RKO (cell line): ENCODE measurements at regions not wholly inside any gene's neighbourhood (a gene's known extent, or its start where the extent isn't known, plus 50 kb on each side); places are given as distances from the start of the nearest gene placed in this dataset.
"Not testable (repeated sequence)": the region's sequence is repeated elsewhere in the genome, so short reads cannot be mapped to it uniquely, and the experiment has no call there.

Experiments
- DNase-seq: peaks from one replicate; pipeline ENCODE4 v3.0.0-alpha.2; 2016; ENCODE audit warnings: low spot score

DNA sequence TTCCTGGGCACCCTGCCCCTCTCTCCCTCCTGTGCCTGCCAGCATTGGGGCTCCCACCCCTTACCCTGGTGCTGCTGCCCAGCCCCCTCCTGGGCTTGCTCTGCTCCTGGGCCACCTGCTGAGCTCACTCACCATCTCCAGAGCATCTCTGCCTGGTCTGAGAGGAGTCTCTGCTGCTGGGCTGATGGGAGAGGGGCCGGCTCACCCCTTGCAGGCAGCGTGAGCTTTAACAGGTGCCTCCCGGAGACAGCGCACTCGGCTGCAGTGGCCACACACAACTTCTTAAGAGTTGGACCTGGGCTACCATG, 721.7 kb downstream of the MATN1 start:
- no peak for DNase-seq

DNA sequence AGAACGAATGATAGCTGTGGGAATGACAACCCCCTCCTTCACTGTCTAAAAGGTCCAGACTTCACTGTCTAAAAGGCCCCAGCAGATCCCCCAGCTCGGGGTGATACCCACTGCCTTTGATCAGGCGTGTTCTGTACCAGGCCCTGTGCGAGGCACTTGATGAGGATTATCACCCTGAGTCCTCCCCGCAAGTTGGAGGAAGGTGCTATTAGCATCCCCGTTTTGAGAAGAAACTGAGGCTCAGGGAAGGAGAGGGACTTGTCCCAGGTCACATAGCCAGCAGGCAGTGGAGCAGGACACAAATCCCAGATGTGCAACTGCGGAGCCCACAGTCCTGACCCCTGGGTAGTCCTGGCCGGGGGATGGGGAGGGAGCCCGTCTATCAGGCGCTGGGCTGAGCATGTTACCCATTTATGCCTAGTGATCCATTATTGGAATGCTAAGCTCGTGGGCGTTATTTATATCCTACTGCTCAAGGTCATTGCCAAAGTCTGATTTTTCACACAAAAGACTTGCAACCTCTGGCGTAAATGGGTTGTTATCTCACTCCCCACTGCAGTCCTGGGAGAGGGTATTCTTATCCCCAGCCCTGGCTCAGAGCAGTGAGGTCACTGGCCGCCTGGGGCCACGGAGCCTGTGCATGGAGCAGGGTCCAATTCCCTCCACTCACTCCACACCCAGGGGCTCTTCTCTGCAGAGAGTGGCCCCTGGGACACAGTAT, 722.2 kb downstream of the MATN1 start:
- no peak for DNase-seq

DNA sequence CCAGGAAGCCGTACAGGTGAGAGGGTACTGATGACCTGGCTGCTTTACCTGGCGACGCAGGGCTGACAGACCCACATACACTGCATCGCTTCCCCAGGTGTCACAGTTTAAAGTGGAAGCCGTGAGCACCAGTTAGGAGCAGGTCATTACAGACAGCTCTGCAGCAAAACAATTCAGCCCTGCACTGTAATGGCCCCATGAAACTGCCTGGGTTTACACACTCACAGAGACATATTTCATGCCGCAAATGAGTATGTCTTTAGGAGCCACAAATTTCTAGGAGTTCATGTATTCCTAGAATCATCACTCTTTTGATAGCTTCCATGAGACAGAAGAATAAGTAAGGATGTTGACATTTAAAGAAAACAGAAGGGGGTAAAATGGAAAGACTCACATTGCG, 723.1 kb downstream of the MATN1 start:
- DNase-seq: no peak

DNA sequence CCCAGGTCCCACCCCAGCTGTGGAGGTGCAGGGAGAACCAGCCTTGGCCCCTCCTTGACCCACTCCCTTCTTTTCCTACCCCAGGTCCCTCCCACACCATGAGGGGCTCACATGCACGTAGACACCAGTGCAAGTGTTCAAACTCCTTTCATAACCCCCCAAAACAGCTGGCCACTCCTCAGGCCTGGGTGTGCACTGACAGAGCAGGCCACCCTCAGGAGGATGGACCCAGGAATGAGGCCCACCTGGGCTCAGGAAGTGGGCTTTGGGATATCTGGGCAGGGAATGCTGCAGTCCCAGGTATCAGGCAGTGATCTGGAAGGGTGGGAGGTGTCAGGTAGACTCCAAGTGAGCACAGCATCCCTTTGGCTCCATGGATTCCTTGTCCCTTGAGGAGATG, 723.8 kb downstream of the MATN1 start:
- DNase-seq: no peak

DNA sequence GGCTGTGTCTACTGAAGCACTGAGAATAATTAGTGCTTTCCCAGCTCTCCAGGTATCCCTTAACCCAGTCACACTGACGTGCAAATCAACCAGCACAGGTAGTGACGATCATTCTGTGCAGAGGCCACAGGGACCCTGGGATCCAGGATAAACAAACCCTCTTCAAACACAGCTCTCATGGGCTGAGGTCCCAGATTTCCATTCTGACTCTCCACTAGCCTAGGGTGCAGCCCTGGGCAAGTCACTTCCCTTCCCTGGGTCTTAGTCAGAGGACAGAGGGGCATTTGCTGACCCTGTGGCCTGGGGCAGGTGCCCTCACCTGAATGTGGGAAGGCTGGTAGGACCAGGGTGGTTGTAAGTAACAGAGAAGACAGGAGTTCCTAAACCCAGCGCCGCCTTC, 724.7 kb downstream of the MATN1 start:
- no peak for DNase-seq

DNA sequence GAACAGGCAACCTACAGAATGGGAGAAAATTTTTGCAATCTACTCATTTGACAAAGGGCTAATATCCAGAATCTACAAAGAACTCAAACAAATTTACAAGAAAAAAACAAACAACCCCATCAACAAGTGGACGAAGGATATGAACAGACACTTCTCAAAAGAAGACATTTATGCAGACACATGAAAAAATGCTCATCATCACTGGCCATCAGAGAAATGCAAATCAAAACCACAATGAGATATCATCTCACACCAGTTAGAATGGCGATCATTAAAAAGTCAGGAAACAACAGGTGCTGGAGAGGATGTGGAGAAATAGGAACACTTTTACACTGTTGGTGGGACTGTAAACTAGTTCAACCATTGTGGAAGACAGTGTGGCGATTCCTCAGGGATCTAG, 725.6 kb downstream of the MATN1 start:
- not testable (repeated sequence) for DNase-seq

DNA sequence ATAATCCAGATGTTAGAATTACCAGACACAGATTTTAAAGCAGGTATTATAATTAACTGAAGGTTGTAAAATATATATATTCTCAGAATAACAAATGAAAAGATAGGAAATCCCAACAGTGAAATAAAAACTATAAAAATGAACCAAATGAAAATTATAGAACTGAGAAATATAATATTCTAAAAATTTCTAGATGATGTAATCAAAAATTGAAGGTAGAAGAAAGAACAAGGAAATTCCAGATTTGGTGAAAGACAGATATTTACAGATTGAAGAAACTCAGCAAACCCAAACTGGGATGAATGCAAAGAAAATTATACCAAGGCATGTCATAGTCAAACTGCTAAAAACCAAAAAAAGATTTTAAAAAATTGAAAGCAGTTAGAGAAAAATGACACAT, 729.4 kb downstream of the MATN1 start:
- no peak for DNase-seq

DNA sequence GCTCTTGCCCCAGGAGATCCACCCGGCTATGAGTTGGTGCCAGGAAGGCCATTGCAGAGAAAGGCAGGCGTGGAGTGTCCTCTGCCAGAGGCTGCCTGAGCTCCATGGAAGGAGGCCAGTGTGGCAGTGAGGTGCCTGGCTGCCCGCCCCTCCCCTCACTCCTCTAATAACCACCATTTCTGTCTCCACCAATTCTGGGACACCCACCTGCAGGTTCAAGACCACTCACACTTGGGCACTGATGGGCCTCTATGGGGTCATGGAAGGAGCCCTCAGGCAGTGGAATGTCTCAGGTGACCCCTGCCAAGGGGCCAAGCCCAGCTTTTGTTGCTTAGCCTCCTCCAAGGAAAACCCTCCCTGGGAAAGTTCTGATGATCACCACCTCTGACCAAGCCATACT, 731.6 kb downstream of the MATN1 start:
- no peak for DNase-seq

DNA sequence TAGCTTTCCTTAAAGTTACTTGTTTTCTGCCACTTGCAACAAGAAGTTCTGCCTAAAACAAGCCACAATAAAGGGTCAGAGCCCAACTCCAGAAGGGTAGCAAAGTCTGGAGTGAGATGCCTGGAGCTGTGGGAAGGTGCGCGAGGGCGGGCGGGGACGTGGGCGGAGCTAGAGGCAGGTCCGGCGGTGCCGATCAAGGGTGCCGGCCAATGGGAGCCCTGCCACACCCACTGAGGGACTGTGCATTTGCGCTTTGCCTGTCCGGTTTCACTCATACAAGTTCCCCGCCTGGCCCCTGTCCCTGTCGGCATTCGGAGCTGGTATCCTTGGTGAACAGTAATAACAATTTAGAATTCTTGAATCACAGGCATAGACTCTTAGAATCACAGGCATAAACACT, 732.4 kb downstream of the MATN1 start:
- no peak for DNase-seq

DNA sequence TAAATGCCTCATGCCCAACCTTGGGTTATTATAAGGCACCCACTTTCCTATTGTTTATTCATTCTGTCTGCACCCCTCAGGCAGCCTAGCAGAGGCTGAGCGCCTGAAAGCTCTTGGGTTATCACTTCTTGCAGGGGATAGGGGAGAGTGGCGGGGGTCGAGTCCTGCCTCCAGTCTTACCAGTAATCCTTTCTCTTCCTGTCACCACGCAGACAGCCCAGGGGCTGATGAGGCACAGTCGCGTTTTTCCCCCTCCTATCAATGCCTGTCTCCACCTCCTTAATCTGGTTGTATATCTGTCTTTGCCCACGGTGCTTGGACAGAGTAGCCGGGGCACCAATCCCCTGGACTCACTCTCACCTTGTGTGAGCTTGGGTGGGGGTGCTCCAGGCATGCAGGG, 733.1 kb downstream of the MATN1 start:
- no peak for DNase-seq

DNA sequence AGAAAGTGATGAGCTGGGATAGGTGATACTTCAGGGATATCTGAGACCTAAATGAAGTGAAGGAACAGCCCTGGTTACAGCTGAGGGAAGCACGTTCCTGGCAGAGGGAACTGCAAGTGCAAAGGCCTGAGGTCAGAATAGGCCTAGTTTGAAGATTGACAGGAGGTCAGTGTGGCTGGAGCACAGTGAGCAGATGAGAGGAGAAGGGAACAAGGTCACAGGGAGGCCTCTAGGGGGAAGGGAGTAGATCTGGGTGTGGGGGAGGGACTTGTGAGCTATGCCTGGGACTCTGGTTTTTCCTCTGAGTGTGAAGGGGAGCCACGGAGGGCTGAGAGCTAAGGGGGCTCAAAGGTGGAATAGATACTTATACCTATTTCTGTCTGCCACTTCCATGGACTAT, 736.4 kb downstream of the MATN1 start:
- no peak for DNase-seq

DNA sequence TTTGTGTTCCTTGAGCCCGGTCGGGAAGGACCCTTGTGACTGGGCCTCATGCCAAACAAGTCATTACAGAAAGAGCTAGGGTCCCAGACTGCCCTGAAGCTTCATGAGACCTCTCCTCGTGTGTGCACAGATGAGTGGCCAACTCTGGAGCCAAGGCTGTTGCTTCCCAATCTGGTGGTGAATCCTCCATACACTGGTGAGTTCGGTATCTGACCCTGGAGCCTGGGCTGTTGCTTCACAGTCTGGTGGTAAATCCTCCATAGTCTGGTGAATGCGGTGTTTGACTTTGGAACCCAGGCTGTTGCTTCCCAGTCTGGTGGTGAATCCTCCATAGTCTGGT, 737.8 kb downstream of the MATN1 start:
- DNase-seq: no peak

DNA sequence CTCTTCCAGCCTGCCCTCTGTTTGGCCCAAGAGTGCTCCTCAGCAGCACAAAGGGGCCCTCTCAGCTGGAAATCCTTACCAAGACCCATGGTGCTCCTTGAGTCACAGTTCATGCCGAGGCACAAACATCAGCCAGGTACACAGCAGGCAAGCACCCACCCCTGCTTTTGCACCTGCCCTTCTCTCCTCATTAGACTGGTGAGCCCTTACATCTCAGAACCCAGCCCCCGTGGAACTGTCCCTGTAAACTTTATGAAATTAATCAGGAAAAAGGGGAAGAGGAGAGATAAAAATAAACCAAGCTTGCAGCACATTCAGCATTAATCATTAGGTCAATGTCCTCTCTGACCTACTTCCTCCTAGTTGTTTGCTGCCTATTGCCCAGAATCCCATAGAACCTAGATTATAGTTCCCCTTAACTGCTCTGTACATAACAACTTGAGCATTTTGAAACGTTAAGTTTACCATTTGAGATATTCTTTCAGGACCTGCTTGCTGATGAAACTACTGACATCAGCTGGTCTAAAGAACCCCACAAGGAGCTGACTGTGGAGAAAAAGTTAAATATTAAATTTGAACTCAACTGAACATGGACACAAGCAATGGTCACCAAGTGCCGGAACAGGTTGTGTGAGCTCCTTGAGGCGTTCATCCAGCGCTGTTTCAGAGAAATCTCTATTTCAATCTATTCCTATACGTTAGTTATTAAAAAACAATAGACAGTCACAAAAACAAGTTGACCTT, 738.4 kb downstream of the MATN1 start:
- no peak for DNase-seq

DNA sequence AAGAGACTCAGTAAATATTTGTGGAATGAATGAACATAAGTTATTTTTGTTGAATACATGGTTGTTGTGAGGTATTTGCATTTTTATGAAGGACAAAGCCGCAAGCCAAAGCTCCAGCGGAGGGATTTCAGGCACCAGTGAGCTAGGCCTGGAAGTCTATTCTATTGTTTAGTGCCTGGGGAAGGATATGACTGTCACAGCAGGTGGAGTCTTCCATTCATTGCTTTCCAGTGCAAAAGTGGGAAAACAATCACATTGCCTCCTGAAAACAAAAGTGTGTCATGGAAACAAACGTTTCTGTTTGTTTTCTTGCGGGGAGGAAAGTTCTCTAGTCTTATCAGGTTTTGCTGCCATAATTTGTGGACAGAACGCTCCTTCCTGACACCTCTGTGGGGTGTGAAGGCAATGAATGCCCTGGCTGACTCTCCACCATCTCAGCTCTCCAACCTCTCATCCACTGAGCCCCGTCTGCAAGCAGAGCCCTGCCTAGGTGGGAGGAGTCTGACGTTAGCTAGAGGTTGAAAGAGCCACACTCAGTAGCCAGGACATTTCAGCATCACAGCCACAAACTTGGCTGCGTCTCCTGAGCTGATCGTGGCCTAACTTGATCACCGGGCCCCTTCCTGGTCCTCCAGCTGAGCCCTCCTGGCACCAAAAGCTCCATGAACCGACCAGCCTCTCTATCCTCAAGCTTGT, 739.1 kb downstream of the MATN1 start:
- no peak for DNase-seq

DNA sequence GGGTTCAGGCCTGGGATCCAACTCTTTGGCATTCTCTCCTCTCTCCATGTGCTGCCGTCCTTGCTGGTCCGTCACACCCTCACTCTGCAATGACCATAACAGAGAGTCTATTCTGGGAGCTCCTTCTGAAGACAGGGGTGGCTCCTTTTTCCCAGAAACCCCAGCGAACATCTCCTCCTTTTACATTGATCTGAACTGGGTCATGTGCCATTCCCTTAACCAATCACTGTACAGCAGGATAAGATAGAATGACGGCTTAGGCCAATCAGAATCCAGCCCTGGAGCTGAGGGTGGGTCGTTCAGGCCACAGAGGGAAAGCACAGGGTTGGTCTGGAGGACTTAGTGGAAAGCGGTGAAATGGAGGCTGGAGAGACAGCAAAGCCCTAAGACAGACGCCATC, 740.1 kb downstream of the MATN1 start:
- no peak for DNase-seq

DNA sequence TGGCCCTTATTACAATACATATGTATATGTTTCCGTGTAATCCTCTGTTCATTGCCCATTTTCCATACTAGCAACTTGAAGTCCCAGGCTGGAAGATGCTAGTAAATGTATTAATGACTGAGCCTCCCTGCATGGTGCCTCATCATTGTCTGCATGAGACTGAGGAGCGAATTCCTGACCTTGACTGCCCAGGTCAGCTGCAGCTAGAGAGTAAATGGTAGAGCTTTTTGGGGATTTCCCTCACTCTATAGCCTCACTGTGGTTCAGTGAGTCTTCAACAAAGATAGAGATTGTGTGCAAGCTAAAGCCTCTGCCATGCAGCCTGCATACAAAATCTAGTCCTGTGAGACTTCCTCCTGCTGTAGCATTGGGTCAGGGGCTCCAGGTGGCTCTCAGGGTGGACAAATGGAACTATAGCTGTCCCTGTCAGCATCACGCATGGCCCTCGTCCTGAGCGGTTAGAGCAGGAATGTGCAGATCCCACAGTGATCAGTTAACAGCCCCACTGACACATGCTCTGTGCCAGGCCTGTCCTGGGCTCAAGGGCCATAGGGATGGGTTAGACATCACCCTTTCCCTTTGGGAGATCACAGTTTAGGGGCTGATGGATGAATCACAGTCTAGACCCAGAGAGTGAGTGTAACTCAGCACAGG, 741.7 kb downstream of the MATN1 start:
- DNase-seq: no peak

DNA sequence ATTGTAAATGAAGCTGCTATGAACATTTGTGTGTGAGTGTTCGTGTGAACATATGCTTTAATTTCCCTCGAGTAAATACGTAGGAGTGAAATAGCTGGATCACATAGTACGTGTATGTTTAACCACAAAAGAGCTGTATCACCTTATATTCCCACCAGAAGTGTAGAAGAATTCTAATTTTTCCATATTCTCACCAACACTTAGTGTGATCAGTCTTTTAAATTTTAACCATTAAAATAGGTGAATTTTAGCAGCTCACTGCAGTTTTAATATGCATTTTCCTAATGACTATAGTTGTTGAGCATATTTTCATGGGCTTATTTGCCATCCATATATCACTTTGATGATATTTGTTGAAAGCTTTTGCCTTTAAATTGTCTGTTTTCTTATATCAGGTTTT, 741.2 kb downstream of the PTPRU start:
- DNase-seq: no peak

DNA sequence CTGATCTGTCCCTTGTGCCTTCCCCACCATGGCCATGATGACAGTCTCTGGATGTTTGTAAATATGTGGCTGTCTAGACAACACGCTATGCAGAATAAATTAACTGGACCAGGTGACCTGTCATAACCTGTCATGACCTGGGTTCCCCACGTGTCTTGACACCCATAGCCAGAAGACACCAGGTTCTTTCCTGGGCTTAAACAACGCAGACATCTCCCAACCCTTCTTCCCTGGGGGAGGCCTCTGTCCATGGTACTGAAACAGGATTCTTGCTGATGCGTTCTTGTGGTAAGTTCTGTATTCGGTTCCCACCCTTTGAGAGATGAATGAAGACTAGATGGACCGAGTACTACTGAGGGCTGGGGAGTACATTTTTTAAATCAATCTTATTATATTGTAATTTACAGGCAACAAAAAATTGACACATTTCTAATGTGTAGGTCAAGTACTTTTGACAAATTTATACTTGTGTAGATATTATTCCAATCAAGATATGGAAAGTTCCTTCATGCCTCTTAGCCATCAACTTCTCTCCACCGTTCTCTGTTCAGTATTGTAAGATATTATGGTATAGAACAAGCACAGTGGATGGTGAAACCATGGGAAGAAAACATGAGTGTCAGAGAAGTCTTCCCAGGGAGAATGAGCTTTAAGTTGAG, 738.8 kb downstream of the PTPRU start:
- DNase-seq: peak; percentile 23

DNA sequence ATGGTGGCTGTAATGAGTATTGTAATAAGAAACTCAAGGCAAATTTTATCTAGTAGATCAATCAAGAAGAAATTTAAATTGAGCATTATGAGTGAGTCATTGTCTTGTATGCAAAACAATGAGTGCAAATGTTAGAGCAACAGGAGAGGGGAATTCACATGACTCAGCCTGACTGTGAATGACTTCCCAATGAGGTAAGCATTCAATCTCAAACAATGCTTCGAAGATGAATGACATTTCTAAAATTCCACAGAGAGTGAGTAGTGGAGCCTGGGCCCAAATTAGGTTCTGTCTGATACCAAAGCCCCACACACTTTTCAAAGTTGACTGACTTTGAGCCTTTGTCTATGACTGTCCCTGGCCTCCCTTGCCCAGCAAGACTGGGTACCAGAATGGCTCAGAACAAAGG, 738.0 kb downstream of the PTPRU start:
- DNase-seq: peak; percentile 71

DNA sequence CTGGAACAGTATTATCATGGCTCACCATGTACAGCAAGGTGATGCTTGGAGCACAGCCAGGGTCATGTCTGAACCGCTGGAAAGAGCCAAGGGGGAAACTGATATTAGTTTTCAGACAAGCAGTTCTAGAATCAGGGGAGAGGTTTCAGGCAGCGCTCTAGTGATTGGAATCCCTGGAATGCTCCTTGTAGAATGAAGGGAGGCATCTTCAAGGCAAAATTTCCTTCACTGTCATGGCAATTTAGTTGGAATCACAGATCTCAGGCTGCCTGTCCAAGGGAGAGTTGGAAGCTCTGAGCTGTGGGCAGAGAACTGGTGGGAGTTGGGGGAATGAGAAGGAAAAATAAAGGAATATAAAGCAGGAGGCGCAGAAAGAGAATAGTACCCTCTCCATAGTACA, 737.1 kb downstream of the PTPRU start:
- DNase-seq: no peak

DNA sequence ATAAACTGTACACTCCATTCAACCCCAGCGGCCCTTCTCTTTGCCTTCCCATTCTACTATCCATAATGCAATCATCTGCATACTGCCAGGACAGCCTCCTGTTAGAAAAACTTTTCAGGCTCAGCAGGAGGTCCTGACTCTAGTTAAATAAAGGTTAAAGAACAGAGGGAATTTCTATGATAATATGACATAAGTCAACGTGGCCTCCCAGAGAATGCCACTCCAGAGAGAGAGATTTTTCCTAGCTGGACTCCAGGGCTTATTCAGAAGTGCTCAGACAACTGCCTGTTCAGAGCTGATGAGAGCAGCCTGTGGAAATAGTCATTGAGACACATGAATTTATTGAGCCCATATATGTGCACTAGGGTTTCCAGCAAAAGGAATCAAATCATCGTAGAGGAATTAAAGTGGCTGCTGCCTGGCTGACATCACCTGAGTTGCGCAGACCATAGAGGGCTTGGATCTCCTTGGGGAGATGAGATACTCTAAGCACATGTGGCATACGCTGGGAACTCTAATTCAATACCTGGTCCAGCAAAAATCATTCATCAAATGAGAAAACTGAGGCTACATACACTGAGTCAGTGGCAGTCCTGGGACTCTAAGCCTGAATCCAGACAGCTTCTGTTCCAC, 736.2 kb downstream of the PTPRU start:
- DNase-seq: no peak

DNA sequence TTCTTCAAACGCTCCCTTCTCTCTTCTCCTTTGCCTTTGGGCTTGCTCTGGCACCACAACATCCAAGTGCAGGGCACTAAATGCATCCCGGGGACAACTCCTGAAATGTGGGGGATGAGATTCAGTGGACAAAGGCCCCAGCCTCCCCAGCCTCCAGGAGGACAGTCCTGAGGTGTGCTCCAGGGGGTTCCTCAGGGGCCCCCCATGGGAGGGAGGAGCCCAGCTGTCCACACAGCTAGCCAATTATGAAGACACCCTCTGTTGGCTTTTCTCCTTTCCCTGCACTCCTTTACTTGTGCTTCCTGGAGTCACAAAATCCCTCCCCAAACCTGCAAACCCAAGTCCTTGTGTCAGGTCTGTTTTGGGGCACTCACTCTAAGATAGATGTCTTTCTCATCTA, 735.4 kb downstream of the PTPRU start:
- no peak for DNase-seq
